ENCODE measurements at regions not wholly inside any gene's neighbourhood (a gene's known extent, or its start where the extent isn't known, plus 50 kb on each side); places are given as distances from the start of the nearest gene placed in this dataset.

- TF ChIP-seq CTCF (IDR thresholded peaks at IDR 0.05) (no peak), ZFX (IDR thresholded peaks at IDR 0.05; ENCODE audit: borderline replicate concordance) (no peak)
Measured at GRCh38 chr5:144102361-144102760, 68.1 kb downstream of the YIPF5 start.

All from 22Rv1 (cell line).